GM18520 (cell line): ENCODE measurements at regions not wholly inside any gene's neighbourhood (a gene's known extent, or its start where the extent isn't known, plus 50 kb on each side); places are given as distances from the start of the nearest gene placed in this dataset.

Source experiments
- ATAC-seq: cut with Tn5 transposase; IDR thresholded peaks from one replicate; pipeline ENCODE4 v1.9.1; 2021; ENCODE audit not compliant: unreplicated experiment

GRCh38 chr7:46999866-47000265, 582.0 kb downstream of the TNS3 start:
- no peak for ATAC-seq

- ATAC-seq = no peak
Observed at GRCh38 chr7:46996972-46997371, 584.9 kb downstream of the TNS3 start.

- no peak for ATAC-seq
Observed at GRCh38 chr7:46993396-46993795, 588.5 kb downstream of the TNS3 start.

GRCh38 chr7:46990761-46991160, 591.1 kb downstream of the TNS3 start:
- ATAC-seq = no peak

- no peak for ATAC-seq
Observed at GRCh38 chr7:46989247-46989646, 592.7 kb downstream of the TNS3 start.

GRCh38 chr7:46982928-46983327, 599.0 kb downstream of the TNS3 start:
- no peak for ATAC-seq

- no peak for ATAC-seq
Observed at GRCh38 chr7:46979439-46979838, 602.5 kb downstream of the TNS3 start.

GRCh38 chr7:46975493-46975892, 606.4 kb downstream of the TNS3 start:
- no peak for ATAC-seq

GRCh38 chr7:46972205-46972604, 609.7 kb downstream of the TNS3 start:
- ATAC-seq = no peak

GRCh38 chr7:46970476-46970875, 611.4 kb downstream of the TNS3 start:
- ATAC-seq = no peak

GRCh38 chr7:46970131-46970430, 611.8 kb downstream of the TNS3 start:
- no peak for ATAC-seq

- no peak for ATAC-seq
Observed at GRCh38 chr7:46969303-46970130, 612.4 kb downstream of the TNS3 start.

GRCh38 chr7:46968003-46968402, 613.9 kb downstream of the TNS3 start:
- ATAC-seq = no peak

GRCh38 chr7:46963719-46964118, 618.2 kb downstream of the TNS3 start:
- ATAC-seq = no peak

GRCh38 chr7:46960970-46961369, 620.9 kb downstream of the TNS3 start:
- no peak for ATAC-seq

- no peak for ATAC-seq
Observed at GRCh38 chr7:46957195-46957594, 624.7 kb downstream of the TNS3 start.

GRCh38 chr7:46955531-46955930, 626.4 kb downstream of the TNS3 start:
- ATAC-seq = no peak

- no peak for ATAC-seq
Observed at GRCh38 chr7:46954181-46954580, 627.7 kb downstream of the TNS3 start.

- ATAC-seq = no peak
Observed at GRCh38 chr7:46953008-46953407, 628.9 kb downstream of the TNS3 start.

- ATAC-seq = no peak
Observed at GRCh38 chr7:46949270-46949931, 632.5 kb downstream of the TNS3 start.

GRCh38 chr7:46948716-46949115, 633.2 kb downstream of the TNS3 start:
- no peak for ATAC-seq

GRCh38 chr7:46945328-46945727, 636.6 kb downstream of the TNS3 start:
- no peak for ATAC-seq

- ATAC-seq = no peak
Observed at GRCh38 chr7:46943996-46944395, 637.9 kb downstream of the TNS3 start.
